Fibroblast of skin of left biceps (primary cell): ENCODE measurements at regions not wholly inside any gene's neighbourhood (a gene's known extent, or its start where the extent isn't known, plus 50 kb on each side); places are given as distances from the start of the nearest gene placed in this dataset.

Source experiments
- DNase-seq, 2 experiments: peaks; one replicate each; pipeline ENCODE4 v3.0.0-alpha.2; 2013; ENCODE audit warnings: low read depth in 2 of 2

- no peak for DNase-seq
Measured at GRCh38 chr5:171603591-171603990, 182.0 kb upstream of the SMIM23 start.

DNA sequence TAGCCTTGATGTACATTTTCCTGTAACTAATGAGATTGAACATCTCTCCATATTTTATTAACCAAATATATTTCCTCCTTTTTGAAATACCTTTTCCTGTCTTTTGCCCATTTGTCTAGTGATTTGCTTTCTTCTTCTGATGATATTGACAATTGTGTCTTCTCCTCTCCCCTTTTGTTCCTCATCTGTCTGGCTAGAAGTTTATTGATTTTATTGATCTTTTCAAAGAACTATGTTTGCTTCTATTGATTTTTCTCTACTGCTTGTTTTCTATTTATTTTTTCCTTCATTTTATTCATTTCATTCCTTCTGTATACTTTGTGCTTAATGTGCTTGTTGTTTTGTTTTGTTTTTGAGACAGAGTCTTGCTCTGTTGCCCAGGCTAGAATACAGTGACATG, 181.4 kb upstream of the SMIM23 start:
- no peak for DNase-seq

DNA sequence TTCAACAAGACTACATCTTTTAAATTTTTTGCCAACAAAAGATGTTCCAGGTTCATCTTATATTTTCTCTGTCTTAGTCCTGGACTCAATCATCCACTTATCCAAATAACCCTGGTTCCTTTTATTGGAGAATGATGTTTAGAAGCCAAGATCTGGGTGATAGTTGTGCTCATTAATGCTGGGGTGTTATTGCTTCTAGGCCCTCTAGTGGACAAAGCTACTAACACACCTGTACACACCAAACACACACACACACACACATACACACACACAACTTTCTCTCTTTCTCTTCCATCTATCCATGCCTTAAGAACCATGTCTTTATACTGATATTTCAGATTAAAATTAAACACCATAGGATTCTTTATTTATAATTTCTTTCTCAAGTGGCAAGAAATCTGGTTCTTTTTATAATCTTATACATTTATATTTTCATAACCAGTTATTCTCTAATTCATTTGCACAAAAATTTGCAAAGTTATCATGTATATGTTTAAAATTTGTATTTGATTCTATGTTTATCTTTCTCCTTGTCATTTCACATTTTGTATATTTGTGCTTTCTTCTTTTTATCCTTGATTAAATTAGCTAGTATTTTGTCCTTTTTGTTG, 179.1 kb upstream of the SMIM23 start:
- DNase-seq: no peak

DNA sequence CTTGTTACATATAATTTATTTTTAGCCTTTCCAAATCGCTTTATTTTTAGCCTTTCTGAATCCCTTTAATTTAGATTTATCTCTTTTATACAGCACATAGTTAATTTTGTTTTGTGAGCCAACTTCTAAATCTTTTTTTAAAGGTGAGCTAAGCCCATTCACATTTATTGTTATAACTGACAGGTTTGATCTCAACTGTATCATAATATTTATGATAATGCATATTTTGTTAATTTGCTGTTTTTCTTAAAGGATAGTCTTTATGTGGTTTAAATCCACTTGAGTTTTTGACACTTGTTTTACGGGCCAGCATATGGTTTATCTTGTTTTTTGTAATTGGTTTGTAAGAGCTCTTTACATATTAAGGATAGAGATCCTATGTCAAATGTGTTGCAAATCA, 177.8 kb upstream of the SMIM23 start:
- no peak for DNase-seq

- DNase-seq: no peak
Measured at GRCh38 chr5:171609806-171610452, 175.7 kb upstream of the SMIM23 start.

- DNase-seq: no peak
Measured at GRCh38 chr5:171610686-171611085, 174.9 kb upstream of the SMIM23 start.

DNA sequence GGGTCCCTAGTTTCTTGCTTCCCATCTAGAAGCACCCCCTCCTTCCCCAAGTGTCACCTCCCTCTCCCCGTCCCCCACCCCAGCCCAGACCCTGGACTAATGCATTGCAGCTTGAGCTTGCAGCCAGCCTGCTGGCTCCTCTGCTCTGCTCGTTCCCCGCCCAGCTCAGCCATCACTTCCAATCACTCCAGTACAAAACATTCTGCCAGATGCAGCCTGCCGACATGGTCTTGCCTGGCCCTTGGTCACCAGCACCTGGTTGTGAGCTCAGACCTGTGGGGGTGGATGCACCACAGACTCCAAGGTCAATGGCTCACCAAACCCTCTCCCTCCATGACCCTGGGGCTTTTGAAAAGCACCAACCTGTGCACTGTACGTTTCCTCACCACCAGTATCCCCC, 172.9 kb upstream of the SMIM23 start:
- DNase-seq: no peak

DNA sequence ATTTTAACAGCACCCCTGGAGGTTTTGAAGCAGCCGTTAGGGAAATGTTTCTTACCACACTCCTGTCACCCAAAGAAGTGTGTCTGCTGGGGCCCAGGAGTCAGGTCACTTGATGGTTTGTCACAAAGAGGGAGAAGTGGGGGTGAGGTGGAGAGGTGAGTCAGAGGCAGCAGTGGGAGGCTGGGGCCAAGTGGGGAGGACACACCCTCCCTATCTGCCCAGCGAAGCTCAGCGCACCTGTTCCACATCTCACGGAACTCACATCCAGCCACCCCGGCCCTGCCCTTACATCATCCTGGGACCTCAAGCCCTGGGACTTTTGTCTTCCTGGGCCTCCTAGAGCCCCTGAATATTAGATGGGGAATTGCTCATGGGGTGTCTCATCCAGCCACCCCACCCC, 171.1 kb upstream of the SMIM23 start:
- no peak for DNase-seq

GRCh38 chr5:171614971-171615653, 170.5 kb upstream of the SMIM23 start:
- no peak for DNase-seq

DNA sequence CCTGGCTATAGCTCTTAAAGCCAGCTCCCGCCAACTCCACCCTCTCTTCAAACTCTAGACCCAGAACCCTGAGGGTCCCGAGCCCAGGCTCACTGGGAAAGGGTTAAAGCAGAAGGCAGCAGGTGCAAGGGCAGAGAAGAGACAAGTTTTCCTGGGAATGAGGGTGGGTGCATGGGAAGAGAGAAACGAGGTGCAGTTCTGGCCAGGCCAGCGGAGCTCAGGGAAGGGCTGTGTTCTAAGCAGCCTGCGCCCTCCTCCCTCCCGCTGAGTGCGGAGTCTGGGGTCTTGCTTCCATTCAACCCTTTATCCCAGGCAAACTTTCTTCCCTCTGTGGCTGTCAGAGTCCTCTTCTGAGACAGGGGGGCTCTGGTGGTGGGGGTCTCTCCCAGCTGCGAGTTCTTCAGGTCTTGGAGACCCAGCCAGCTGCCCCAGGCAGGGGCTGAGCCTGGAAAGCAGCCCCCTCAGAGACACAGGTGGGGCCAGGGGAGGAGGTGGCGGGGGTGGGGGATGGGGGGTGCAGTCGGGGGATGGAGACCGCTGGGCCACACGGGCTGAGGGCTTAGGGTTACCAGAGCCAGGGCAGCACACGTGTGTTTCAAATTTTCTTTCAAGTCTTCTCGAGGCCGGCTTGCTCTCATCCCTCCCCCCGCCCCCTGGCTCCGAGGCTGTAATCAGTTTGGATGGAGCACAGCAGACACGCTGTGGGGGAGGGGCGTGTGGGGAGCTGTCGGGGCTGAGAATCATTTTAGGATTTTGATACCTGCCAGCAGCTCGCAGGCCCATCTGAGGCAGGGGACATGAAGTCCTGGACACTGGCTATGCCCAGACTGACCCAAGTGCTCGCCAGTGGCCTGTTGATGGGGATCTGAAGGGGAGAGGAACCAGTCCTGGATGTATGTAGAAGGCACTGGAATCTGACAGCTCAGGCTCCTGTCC, 169.6 kb upstream of the SMIM23 start:
- DNase-seq: no peak

DNA sequence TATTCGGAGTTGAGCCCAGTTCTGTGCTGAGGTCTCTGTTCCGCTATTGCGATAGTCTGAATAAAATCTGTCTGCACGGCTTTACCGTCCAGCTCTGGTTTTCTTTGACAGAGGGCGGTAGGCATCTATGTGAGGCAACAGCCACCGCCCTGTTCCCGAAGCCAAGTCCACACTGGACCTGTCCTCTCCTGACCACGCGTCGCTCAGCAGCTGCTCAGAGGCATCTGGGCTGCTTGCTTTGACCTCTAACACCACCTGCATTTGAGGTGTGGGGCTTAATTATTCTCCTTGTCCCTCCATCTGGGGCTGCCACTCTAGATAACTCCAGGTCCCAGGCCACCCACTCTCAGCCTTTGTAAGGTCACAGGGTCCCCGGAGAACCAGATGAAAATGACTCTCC, 168.4 kb upstream of the SMIM23 start:
- no peak for DNase-seq

GRCh38 chr5:171617817-171618591, 167.6 kb upstream of the SMIM23 start:
- DNase-seq: no peak

- no peak for DNase-seq
Measured at GRCh38 chr5:171619196-171619595, 166.4 kb upstream of the SMIM23 start.

DNA sequence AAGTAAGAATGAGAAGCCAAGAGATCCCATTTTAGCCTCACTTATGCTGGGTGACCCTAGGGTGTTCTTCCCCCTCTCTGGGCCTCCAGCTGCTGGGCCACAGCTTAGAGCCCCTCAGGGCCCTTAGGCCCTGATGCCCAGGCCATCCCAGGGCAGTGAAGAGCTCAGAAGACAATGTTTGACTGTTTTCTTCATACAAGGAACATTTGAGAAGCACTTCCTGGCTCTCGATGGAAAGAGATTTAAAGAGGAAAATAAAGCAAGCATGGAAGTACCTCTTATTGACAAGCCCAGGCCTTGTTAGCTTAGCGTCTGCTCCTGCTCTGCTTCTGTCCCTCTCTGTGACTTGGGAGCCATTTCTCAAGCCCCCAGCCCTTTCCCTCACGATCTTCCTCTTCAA, 165.9 kb upstream of the SMIM23 start:
- no peak for DNase-seq

DNA sequence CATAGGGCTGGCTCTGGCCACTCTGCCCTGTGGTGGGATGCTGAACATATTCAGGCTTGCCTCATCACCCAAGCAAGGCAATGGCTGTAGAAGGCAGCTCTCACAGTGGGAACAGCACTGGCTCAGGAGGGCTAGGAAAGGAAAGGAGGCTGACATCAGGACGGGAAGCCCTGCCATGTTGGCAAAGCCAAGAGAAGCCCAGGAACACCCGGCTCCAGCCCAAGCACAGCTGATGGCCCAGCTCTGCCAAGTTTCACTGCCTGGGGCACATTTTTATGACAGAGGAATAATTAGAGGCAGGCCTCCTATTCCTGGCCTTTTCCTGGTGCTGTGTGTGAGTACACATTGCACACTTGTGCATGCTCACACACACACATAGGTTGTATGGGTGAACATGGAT, 163.6 kb upstream of the SMIM23 start:
- DNase-seq: no peak

DNA sequence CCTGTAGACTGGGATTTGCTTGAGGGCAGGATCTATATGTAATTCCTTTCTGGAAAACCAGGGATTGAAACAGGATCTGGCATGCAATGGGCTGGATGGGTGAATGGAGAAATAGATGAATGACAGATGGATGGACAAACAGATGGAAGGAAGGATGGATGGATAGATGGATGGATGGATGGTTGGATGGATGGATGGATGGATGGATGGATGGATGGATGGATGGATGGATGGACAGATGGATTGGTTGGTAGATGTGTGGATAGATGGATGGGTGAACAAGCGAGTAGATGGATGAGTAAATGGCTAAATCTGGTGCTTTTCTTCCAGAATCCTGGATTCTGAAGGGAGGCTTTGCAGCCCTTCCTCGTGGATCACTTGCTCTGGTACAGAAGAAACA, 162.5 kb upstream of the SMIM23 start:
- DNase-seq: no peak

DNA sequence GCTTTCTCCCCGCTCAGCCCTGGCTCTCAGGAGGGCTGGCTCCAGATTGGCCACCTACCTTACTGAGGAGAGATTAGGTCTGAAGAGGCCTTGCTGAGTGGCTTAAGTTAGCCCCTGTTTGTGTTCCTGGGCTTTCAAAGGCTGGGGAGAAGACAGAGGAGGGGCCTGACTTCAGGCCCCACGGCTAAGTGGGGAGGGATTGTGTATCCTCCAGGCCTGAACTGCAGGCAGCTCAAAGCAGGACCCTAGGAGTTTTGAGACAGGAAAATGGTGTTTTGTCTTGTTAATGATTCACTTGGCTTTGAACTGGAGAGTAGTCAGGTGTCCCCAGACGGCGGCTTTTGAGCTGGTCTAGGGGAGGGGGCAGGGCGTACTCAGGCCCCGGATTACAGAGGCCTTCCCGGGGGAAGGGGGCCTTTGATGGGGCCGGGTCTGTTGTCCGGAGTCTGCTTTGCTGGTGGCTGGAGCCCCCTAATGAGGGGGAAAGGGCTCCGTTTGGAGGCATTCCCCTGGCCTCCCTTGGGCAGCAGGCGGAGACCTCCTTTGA, 162.0 kb upstream of the SMIM23 start:
- no peak for DNase-seq

DNA sequence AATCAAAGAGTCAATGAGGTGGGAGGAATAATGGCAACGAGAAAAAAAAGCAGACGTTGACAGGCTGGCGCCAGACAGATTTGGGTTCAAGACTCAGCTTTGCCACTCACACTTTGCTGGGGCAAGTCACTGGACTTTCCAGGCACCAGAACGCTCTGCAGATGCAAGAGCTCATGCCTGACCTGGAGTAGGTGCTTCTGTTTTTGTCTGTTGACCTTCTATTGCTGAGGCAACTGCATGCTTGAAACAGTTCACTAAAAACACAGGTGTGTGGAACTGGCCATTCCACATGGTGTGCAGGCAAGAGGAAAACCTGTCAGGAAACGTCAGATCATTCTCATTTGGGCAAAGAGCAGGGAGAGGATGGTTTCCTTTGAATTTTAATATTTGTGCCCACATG, 161.2 kb upstream of the SMIM23 start:
- DNase-seq: no peak

GRCh38 chr5:171625646-171626045, 160.0 kb upstream of the SMIM23 start:
- DNase-seq: no peak

- DNase-seq: no peak
Measured at GRCh38 chr5:171627936-171628632, 157.5 kb upstream of the SMIM23 start.

- DNase-seq: no peak
Measured at GRCh38 chr5:171628633-171628974, 157.0 kb upstream of the SMIM23 start.
